ENCODE measurements at regions not wholly inside any gene's neighbourhood (a gene's known extent, or its start where the extent isn't known, plus 50 kb on each side); places are given as distances from the start of the nearest gene placed in this dataset.

GRCh38 chr13:90800082-90800746 is 547.3 kb upstream of the MIR17HG start:
- no peak for TF ChIP-seq ZNF274 (IDR thresholded peaks at IDR 0.05; ENCODE audit: low read depth, low read length)
- no peak for TF ChIP-seq YY1 (IDR thresholded peaks at IDR 0.05; ENCODE audit: insufficient read depth, insufficient read length)
- no peak for TF ChIP-seq SUZ12 (IDR thresholded peaks at IDR 0.05; ENCODE audit: extremely low read depth, insufficient read depth, insufficient read length)
- no peak overlapping the region for H3K9ac ChIP-seq (ENCODE audit: insufficient read length, low read depth)
- H3K4me3 ChIP-seq (ENCODE audit: insufficient read length, low read depth) = no peak overlapping the region
- no peaks in the 10 kb centered on the region for H3K27me3 ChIP-seq (ENCODE audit: insufficient read depth, insufficient read length)
- no peaks in the 10 kb centered on the region for H3K9me3 ChIP-seq (ENCODE audit: insufficient read depth, low read length)
- no peaks in the 10 kb centered on the region for H3K36me3 ChIP-seq (ENCODE audit: insufficient read depth, insufficient read length, low read length)
- H3K4me1 ChIP-seq (ENCODE audit: insufficient read depth, insufficient read length) = no peaks in the 10 kb centered on the region
- no peak for DNase-seq (ENCODE audit: low read depth, low spot score)

GRCh38 chr13:90801621-90802020 is 545.9 kb upstream of the MIR17HG start:
- Histone ChIP-seq H3K9me3 (ENCODE audit: insufficient read depth, low read length) (no peaks in the 10 kb centered on the region), H3K36me3 (ENCODE audit: insufficient read depth, insufficient read length, low read length) (no peaks in the 10 kb centered on the region), H3K9ac (ENCODE audit: insufficient read length, low read depth) (no peak overlapping the region), H3K4me3 (ENCODE audit: insufficient read length, low read depth) (no peak overlapping the region), H3K4me1 (ENCODE audit: insufficient read depth, insufficient read length) (no peaks in the 10 kb centered on the region), H3K27me3 (ENCODE audit: insufficient read depth, insufficient read length) (no peaks in the 10 kb centered on the region)
- TF ChIP-seq ZNF274 (IDR thresholded peaks at IDR 0.05; ENCODE audit: low read depth, low read length) = no peak
- TF ChIP-seq YY1 (IDR thresholded peaks at IDR 0.05; ENCODE audit: insufficient read depth, insufficient read length) = no peak
- TF ChIP-seq SUZ12 (IDR thresholded peaks at IDR 0.05; ENCODE audit: extremely low read depth, insufficient read depth, insufficient read length) = no peak
- DNase-seq (ENCODE audit: low read depth, low spot score) = no peak

- Histone ChIP-seq H3K9me3 (ENCODE audit: insufficient read depth, low read length) (no peaks in the 10 kb centered on the region), H3K4me1 (ENCODE audit: insufficient read depth, insufficient read length) (no peaks in the 10 kb centered on the region), H3K9ac (ENCODE audit: insufficient read length, low read depth) (no peak overlapping the region), H3K36me3 (ENCODE audit: insufficient read depth, insufficient read length, low read length) (no peaks in the 10 kb centered on the region), H3K27me3 (ENCODE audit: insufficient read depth, insufficient read length) (no peaks in the 10 kb centered on the region), H3K4me3 (ENCODE audit: insufficient read length, low read depth) (no peak overlapping the region)
- DNase-seq (ENCODE audit: low read depth, low spot score) = no peak
- no peak for TF ChIP-seq YY1 (IDR thresholded peaks at IDR 0.05; ENCODE audit: insufficient read depth, insufficient read length)
- no peak for TF ChIP-seq SUZ12 (IDR thresholded peaks at IDR 0.05; ENCODE audit: extremely low read depth, insufficient read depth, insufficient read length)
- no peak for TF ChIP-seq ZNF274 (IDR thresholded peaks at IDR 0.05; ENCODE audit: low read depth, low read length)
Observed at GRCh38 chr13:90803210-90803609, 544.3 kb upstream of the MIR17HG start.

- Histone ChIP-seq H3K9me3 (ENCODE audit: insufficient read depth, low read length) (no peaks in the 10 kb centered on the region), H3K36me3 (ENCODE audit: insufficient read depth, insufficient read length, low read length) (no peaks in the 10 kb centered on the region), H3K9ac (ENCODE audit: insufficient read length, low read depth) (no peak overlapping the region), H3K4me1 (ENCODE audit: insufficient read depth, insufficient read length) (no peaks in the 10 kb centered on the region), H3K4me3 (ENCODE audit: insufficient read length, low read depth) (no peak overlapping the region), H3K27me3 (ENCODE audit: insufficient read depth, insufficient read length) (no peaks in the 10 kb centered on the region)
- TF ChIP-seq YY1 (IDR thresholded peaks at IDR 0.05; ENCODE audit: insufficient read depth, insufficient read length) = no peak
- TF ChIP-seq SUZ12 (IDR thresholded peaks at IDR 0.05; ENCODE audit: extremely low read depth, insufficient read depth, insufficient read length) = no peak
- no peak for TF ChIP-seq ZNF274 (IDR thresholded peaks at IDR 0.05; ENCODE audit: low read depth, low read length)
- DNase-seq (ENCODE audit: low read depth, low spot score) = no peak
Observed at GRCh38 chr13:90806016-90806615, 541.4 kb upstream of the MIR17HG start.

GRCh38 chr13:90806892-90807291 is 540.6 kb upstream of the MIR17HG start:
- no peak overlapping the region for H3K9ac ChIP-seq (ENCODE audit: insufficient read length, low read depth)
- no peak for DNase-seq (ENCODE audit: low read depth, low spot score)
- H3K27me3 ChIP-seq (ENCODE audit: insufficient read depth, insufficient read length) = no peaks in the 10 kb centered on the region
- no peaks in the 10 kb centered on the region for H3K4me1 ChIP-seq (ENCODE audit: insufficient read depth, insufficient read length)
- no peak overlapping the region for H3K4me3 ChIP-seq (ENCODE audit: insufficient read length, low read depth)
- no peaks in the 10 kb centered on the region for H3K36me3 ChIP-seq (ENCODE audit: insufficient read depth, insufficient read length, low read length)
- H3K9me3 ChIP-seq (ENCODE audit: insufficient read depth, low read length) = no peaks in the 10 kb centered on the region
- TF ChIP-seq ZNF274 (IDR thresholded peaks at IDR 0.05; ENCODE audit: low read depth, low read length) = no peak
- no peak for TF ChIP-seq SUZ12 (IDR thresholded peaks at IDR 0.05; ENCODE audit: extremely low read depth, insufficient read depth, insufficient read length)
- no peak for TF ChIP-seq YY1 (IDR thresholded peaks at IDR 0.05; ENCODE audit: insufficient read depth, insufficient read length)

GRCh38 chr13:90808838-90809237 is 538.6 kb upstream of the MIR17HG start:
- H3K27me3 ChIP-seq (ENCODE audit: insufficient read depth, insufficient read length) = no peaks in the 10 kb centered on the region
- no peak overlapping the region for H3K4me3 ChIP-seq (ENCODE audit: insufficient read length, low read depth)
- H3K4me1 ChIP-seq (ENCODE audit: insufficient read depth, insufficient read length) = no peaks in the 10 kb centered on the region
- no peaks in the 10 kb centered on the region for H3K9me3 ChIP-seq (ENCODE audit: insufficient read depth, low read length)
- no peak for TF ChIP-seq ZNF274 (IDR thresholded peaks at IDR 0.05; ENCODE audit: low read depth, low read length)
- TF ChIP-seq SUZ12 (IDR thresholded peaks at IDR 0.05; ENCODE audit: extremely low read depth, insufficient read depth, insufficient read length) = no peak
- no peak for TF ChIP-seq YY1 (IDR thresholded peaks at IDR 0.05; ENCODE audit: insufficient read depth, insufficient read length)
- H3K9ac ChIP-seq (ENCODE audit: insufficient read length, low read depth) = no peak overlapping the region
- no peaks in the 10 kb centered on the region for H3K36me3 ChIP-seq (ENCODE audit: insufficient read depth, insufficient read length, low read length)
- DNase-seq (ENCODE audit: low read depth, low spot score) = no peak

- Histone ChIP-seq H3K9ac (ENCODE audit: insufficient read length, low read depth) (no peak overlapping the region), H3K4me1 (ENCODE audit: insufficient read depth, insufficient read length) (no peaks in the 10 kb centered on the region), H3K27me3 (ENCODE audit: insufficient read depth, insufficient read length) (no peaks in the 10 kb centered on the region), H3K4me3 (ENCODE audit: insufficient read length, low read depth) (no peak overlapping the region), H3K9me3 (ENCODE audit: insufficient read depth, low read length) (no peaks in the 10 kb centered on the region), H3K36me3 (ENCODE audit: insufficient read depth, insufficient read length, low read length) (no peaks in the 10 kb centered on the region)
- TF ChIP-seq ZNF274 (IDR thresholded peaks at IDR 0.05; ENCODE audit: low read depth, low read length) = no peak
- TF ChIP-seq SUZ12 (IDR thresholded peaks at IDR 0.05; ENCODE audit: extremely low read depth, insufficient read depth, insufficient read length) = no peak
- no peak for TF ChIP-seq YY1 (IDR thresholded peaks at IDR 0.05; ENCODE audit: insufficient read depth, insufficient read length)
- no peak for DNase-seq (ENCODE audit: low read depth, low spot score)
Observed at GRCh38 chr13:90824032-90824431, 523.5 kb upstream of the MIR17HG start.
